HepG2 (cell line): ENCODE measurements at regions not wholly inside any gene's neighbourhood (a gene's known extent, or its start where the extent isn't known, plus 50 kb on each side); places are given as distances from the start of the nearest gene placed in this dataset.
A peak's percentile ranks its signal among the peaks of the same experiment; 100 is the strongest.

Source experiments
- ATF1 ChIP-seq: IDR thresholded peaks from 2 replicates; pipeline ENCODE4 v1.6.1; 2016; ENCODE audit warnings: mild to moderate bottlenecking, control low read depth
- CCAR2 ChIP-seq: fragments of 200-400 bp; formaldehyde crosslinking; optimal IDR thresholded peaks from 2 replicates; pipeline ENCODE3; 2018; ENCODE audit warnings: low read depth, mild to moderate bottlenecking, low read length, moderate library complexity
- CEBPZ ChIP-seq: IDR thresholded peaks from 2 replicates; pipeline ENCODE4 v1.6.1; 2012; ENCODE audit warnings: low read length, improper control_type of control experiment
- KDM1A ChIP-seq: IDR thresholded peaks from 2 replicates; pipeline ENCODE4 v1.6.1; 2016; ENCODE audit warnings: missing compliant biosample characterization
- MTERF4 ChIP-seq: sonication (generic); formaldehyde crosslinking; IDR thresholded peaks from 2 replicates; pipeline ENCODE4 v1.8.0; 2023; ENCODE audit warnings: mild to moderate bottlenecking, missing genetic modification reagents
- POLR2AphosphoS5 ChIP-seq: IDR thresholded peaks from 2 replicates; pipeline ENCODE4 v1.6.1; 2012; ENCODE audit warnings: low read depth, low read length
- POLR2G ChIP-seq: fragments of 200-400 bp; formaldehyde crosslinking; IDR thresholded peaks from 2 replicates; pipeline ENCODE4 v1.6.1; 2018; ENCODE audit warnings: mild to moderate bottlenecking, low read depth, low read length, moderate library complexity
- RARA ChIP-seq: IDR thresholded peaks from 2 replicates; pipeline ENCODE4 v1.6.1; 2016; ENCODE audit warnings: missing genetic modification reagents, missing compliant biosample characterization
- SIN3A ChIP-seq: IDR thresholded peaks from 2 replicates; pipeline ENCODE4 v1.6.1; 2011; ENCODE audit warnings: low read depth, mild to moderate bottlenecking, control low read depth, low read length, borderline replicate concordance
- SP5 ChIP-seq: IDR thresholded peaks from 2 replicates; pipeline ENCODE4 v1.6.1; 2016; ENCODE audit warnings: low read depth, borderline replicate concordance
- TSC22D2 ChIP-seq: sonication (generic); formaldehyde crosslinking; IDR thresholded peaks from 2 replicates; pipeline ENCODE4 v1.5.1; 2020; ENCODE audit warnings: missing genetic modification reagents, mild to moderate bottlenecking, borderline replicate concordance
- ZBTB7B ChIP-seq: sonication (generic); formaldehyde crosslinking; IDR thresholded peaks from 2 replicates; pipeline ENCODE4 v1.4.0; 2020; ENCODE audit warnings: missing genetic modification reagents
- ZIK1 ChIP-seq: sonication (generic); formaldehyde crosslinking; IDR thresholded peaks from 2 replicates; pipeline ENCODE4 v1.5.0; 2020; ENCODE audit warnings: mild to moderate bottlenecking, low read depth, missing genetic modification reagents, borderline replicate concordance
- ZNF142 ChIP-seq: sonication (generic); formaldehyde crosslinking; IDR thresholded peaks from 2 replicates; pipeline ENCODE4 v1.4.0; 2020; ENCODE audit warnings: missing genetic modification reagents
- ZNF234 ChIP-seq: sonication (generic); formaldehyde crosslinking; conservative IDR thresholded peaks from 2 replicates; pipeline ENCODE4 v1.5.1; 2020; ENCODE audit warnings: mild to moderate bottlenecking, missing genetic modification reagents
- ZNF44 ChIP-seq: sonication (generic); formaldehyde crosslinking; IDR thresholded peaks from 2 replicates; pipeline ENCODE4 v1.5.1; 2020; ENCODE audit warnings: mild to moderate bottlenecking, missing genetic modification reagents
- ZNF460 ChIP-seq: sonication (generic); formaldehyde crosslinking; IDR thresholded peaks from 2 replicates; pipeline ENCODE4 v1.5.1; 2020; ENCODE audit warnings: missing genetic modification reagents, mild to moderate bottlenecking, borderline replicate concordance
- ZNF550 ChIP-seq: sonication (generic); formaldehyde crosslinking; IDR thresholded peaks from 2 replicates; pipeline ENCODE4 v1.4.0; 2020; ENCODE audit warnings: mild to moderate bottlenecking, missing genetic modification reagents, borderline replicate concordance
- ZNF660 ChIP-seq: sonication (generic); formaldehyde crosslinking; IDR thresholded peaks from 2 replicates; pipeline ENCODE4 v1.5.1; 2020; ENCODE audit warnings: mild to moderate bottlenecking, low read depth, missing genetic modification reagents, borderline replicate concordance
- ZNF83 ChIP-seq: sonication (generic); formaldehyde crosslinking; IDR thresholded peaks from 2 replicates; pipeline ENCODE4 v1.4.0; 2020; ENCODE audit warnings: missing genetic modification reagents, mild to moderate bottlenecking, borderline replicate concordance

- TF ChIP-seq ZNF234 (CRISPR knock-in tag) (no peak), ZNF550 (CRISPR knock-in tag) (no peak), SIN3A (peak; percentile 93; the same call in 1 of the 2 replicates), CEBPZ (no peak), SP5 (CRISPR knock-in tag) (peak; percentile 83), ZNF660 (CRISPR knock-in tag) (no peak), TSC22D2 (CRISPR knock-in tag) (no peak; the same call in 1 of the 2 replicates), POLR2AphosphoS5 (peak; percentile 9), CCAR2 (no peak), RARA (CRISPR knock-in tag) (peak; percentile 63), ZNF142 (peak; percentile 87; the same call in 1 of the 2 replicates), ZBTB7B (CRISPR knock-in tag) (peak; percentile 59; the same call in 1 of the 2 replicates), ZIK1 (CRISPR knock-in tag) (no peak), ATF1 (no peak), ZNF44 (CRISPR knock-in tag) (no peak), ZNF460 (peak; percentile 25; the same call in 1 of the 2 replicates), MTERF4 (CRISPR knock-in tag) (0 out of 2 replicates have a peak, but pooled peaks have one; percentile 83), KDM1A (no peak; the same call in 1 of the 2 replicates), ZNF83 (CRISPR knock-in tag) (no peak), POLR2G (peak; percentile 29; the same call in 1 of the 2 replicates)
These were observed 67.4 kb upstream of the PIM1 start (continued) for GRCh38 chr6:37102299-37103168.
